Ovary (tissue), 7 donors: ENCODE measurements at regions not wholly inside any gene's neighbourhood (a gene's known extent, or its start where the extent isn't known, plus 50 kb on each side); places are given as distances from the start of the nearest gene placed in this dataset.

Experiments
- DNase-seq, 5 donors: peaks; one replicate each; pipeline ENCODE4 v3.0.0-alpha.2; 2019 to 2020
- H3K27ac ChIP-seq, 2 donors: fragments of 200-600 bp; one replicate each; pipeline versions ENCODE4 v1.5.1 to v1.8.0; 2019 to 2022
- H3K27me3 ChIP-seq: fragments of 200-600 bp; one replicate; pipeline ENCODE4 v1.8.0; 2022
- H3K36me3 ChIP-seq: fragments of 200-600 bp; sonication (generic); one replicate; pipeline ENCODE4 v1.5.1; 2019
- H3K4me1 ChIP-seq: one replicate; pipeline ENCODE4 v1.8.1; 2013; ENCODE audit warnings: mild to moderate bottlenecking, moderate library complexity; ENCODE audit not compliant: insufficient read depth
- H3K4me3 ChIP-seq: fragments of 200-600 bp; sonication (generic); one replicate; pipeline ENCODE4 v1.5.1; 2017
- H3K9me3 ChIP-seq, 2 donors: fragments of 200-600 bp in 1 of 2; sonication (generic) in 1 of 2; one replicate each; pipeline versions ENCODE4 v1.5.1 to v1.8.1; 2013 to 2019; ENCODE audit warnings: mild to moderate bottlenecking in 1 of 2, moderate library complexity in 1 of 2
- CTCF ChIP-seq, 3 donors: fragments of 450-650 bp in 2 of 3; fragments of 200-600 bp in 1 of 3; IDR thresholded peaks; one replicate each; pipeline versions ENCODE4 v1.5.1 to v1.8.0; 2016 to 2022; ENCODE audit warnings: antibody characterized with exemption in 3 of 3, mild to moderate bottlenecking in 1 of 3
- EP300 ChIP-seq: sonication (generic); formaldehyde crosslinking; IDR thresholded peaks from one replicate; pipeline ENCODE4 v1.6.1; 2017; ENCODE audit warnings: antibody characterized with exemption
- POLR2A ChIP-seq: fragments of 450-650 bp; IDR thresholded peaks from one replicate; pipeline ENCODE4 v1.6.1; 2017; ENCODE audit warnings: antibody characterized with exemption, mild to moderate bottlenecking, moderate library complexity
- WGBS, 3 donors: extraction: QIAGEN DNeasy Blood & Tissue Kit in 1 of 3; methylation state at CpG; one replicate each; pipeline versions ENCODE4 v1.1.5 to v1.1.7; 2013 to 2017; 5-methylcytosine and 5-hydroxymethylcytosine counted together
- intact Hi-C, 4 donors: fragments of 100-400 bp; cut with DNase I; formaldehyde crosslinking; loops; one replicate each; pipeline versions ENCODE4 v1.11.0 to v1.15.1; 2022 to 2023
- donor health status: DM: no; HTN: no; CAD: no; lungs with moderate emphysema.
- donor health status: DM: no; HTN: no; CAD: no.
- donor health status: Bipolar disorder and iron deficiency.
- donor health status: DM: no; HTN: no; CAD: no.
- donor health status: DM: yes; HTN: yes; CAD: no.

GRCh38 chr9:100911273-100911672, 117.3 kb upstream of the PLPPR1 start:
- no peaks in the 10 kb centered on the region for H3K27me3 ChIP-seq
- TF ChIP-seq EP300 = no peak
- no peak for TF ChIP-seq POLR2A
- TF ChIP-seq CTCF (IDR thresholded peaks at IDR 0.05) = no peak
- no peaks in the 10 kb centered on the region for H3K4me1 ChIP-seq
- intact Hi-C loops = no loop called here
- H3K27ac ChIP-seq = no peak overlapping the region
- no peaks in the 10 kb centered on the region for H3K36me3 ChIP-seq
- no peak for DNase-seq
- H3K4me3 ChIP-seq = no peak overlapping the region
- WGBS, 3 donors = 72 to 80% (median 80%) methylated on average over 5 of the region's 5 CpGs
- no peaks in the 10 kb centered on the region for H3K9me3 ChIP-seq

- Histone ChIP-seq H3K27ac (no peak overlapping the region), H3K4me3 (no peak overlapping the region), H3K36me3 (no peaks in the 10 kb centered on the region), H3K27me3 (no peaks in the 10 kb centered on the region), H3K9me3 (no peaks in the 10 kb centered on the region), H3K4me1 (no peaks in the 10 kb centered on the region)
- WGBS, 3 donors = 0 to 11% (median 5%) methylated on average over 1 of the region's 1 CpG
- intact Hi-C loops = no loop called here
- DNase-seq = no peak
- TF ChIP-seq EP300 = no peak
- TF ChIP-seq CTCF (IDR thresholded peaks at IDR 0.05) = no peak
- TF ChIP-seq POLR2A = no peak
Observed at GRCh38 chr9:100913257-100913656, 115.3 kb upstream of the PLPPR1 start.

- Histone ChIP-seq H3K4me3 (no peak overlapping the region), H3K9me3 (no peaks in the 10 kb centered on the region), H3K36me3 (no peaks in the 10 kb centered on the region), H3K27ac (no peak overlapping the region), H3K27me3 (no peaks in the 10 kb centered on the region), H3K4me1 (no peaks in the 10 kb centered on the region)
- DNase-seq = no peak
- WGBS, 3 donors = 92 to 94% (median 94%) methylated on average over 3 of the region's 3 CpGs
- intact Hi-C loops = no loop called here
- TF ChIP-seq EP300 (no peak), POLR2A (no peak), CTCF (IDR thresholded peaks at IDR 0.05) (no peak)
Observed at GRCh38 chr9:100914266-100914665, 114.3 kb upstream of the PLPPR1 start.

DNA sequence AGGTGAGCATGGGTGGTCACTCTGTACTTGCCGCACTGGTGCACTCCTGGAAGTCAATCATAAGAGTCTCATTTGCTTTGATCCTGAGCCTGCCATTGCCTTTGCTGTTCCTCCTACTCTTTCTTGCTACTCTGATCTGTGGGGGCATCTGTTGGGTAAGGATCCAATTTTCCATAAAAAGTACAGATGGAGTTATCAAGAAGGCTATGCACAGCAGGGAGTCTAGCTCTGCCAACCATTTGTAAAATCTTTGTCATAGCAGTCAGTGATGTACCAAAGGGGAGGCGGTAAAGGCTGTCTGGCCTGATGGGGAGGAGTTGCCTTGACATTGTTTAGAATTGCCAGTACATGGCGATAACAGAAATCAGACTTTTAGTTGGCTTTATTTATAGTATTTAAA, 109.0 kb upstream of the PLPPR1 start:
- H3K27me3 ChIP-seq = no peaks in the 10 kb centered on the region
- no peak overlapping the region for H3K4me3 ChIP-seq
- H3K9me3 ChIP-seq = no peaks in the 10 kb centered on the region
- intact Hi-C loops = no loop called here
- DNase-seq = no peak
- H3K27ac ChIP-seq = no peak overlapping the region
- TF ChIP-seq CTCF (IDR thresholded peaks at IDR 0.05) (no peak), POLR2A (no peak), EP300 (no peak)
- no peaks in the 10 kb centered on the region for H3K36me3 ChIP-seq
- H3K4me1 ChIP-seq = no peaks in the 10 kb centered on the region
- WGBS, 3 donors = 77 to 88% (median 84%) methylated on average over 3 of the region's 3 CpGs

GRCh38 chr9:100926366-100926765, 102.2 kb upstream of the PLPPR1 start:
- intact Hi-C loops = no loop called here
- WGBS, 3 donors = 80 to 86% (median 80%) methylated on average over 2 of the region's 2 CpGs
- Histone ChIP-seq H3K36me3 (no peaks in the 10 kb centered on the region), H3K9me3 (no peaks in the 10 kb centered on the region), H3K27me3 (no peaks in the 10 kb centered on the region), H3K4me3 (no peak overlapping the region), H3K27ac (no peak overlapping the region), H3K4me1 (no peaks in the 10 kb centered on the region)
- TF ChIP-seq EP300 = no peak
- no peak for TF ChIP-seq CTCF (IDR thresholded peaks at IDR 0.05)
- no peak for TF ChIP-seq POLR2A
- no peak for DNase-seq
